Epithelial cell of esophagus (primary cell): ENCODE measurements at regions not wholly inside any gene's neighbourhood (a gene's known extent, or its start where the extent isn't known, plus 50 kb on each side); places are given as distances from the start of the nearest gene placed in this dataset.

Source experiments
- DNase-seq: peaks from one replicate; pipeline ENCODE4 v3.0.0; 2010; ENCODE audit warnings: low read depth
- H3K4me3 ChIP-seq: 2 replicates; pipeline ENCODE4 v1.5.1; 2011; ENCODE audit warnings: mild to moderate bottlenecking, low read length, control low read depth
- CTCF ChIP-seq: IDR thresholded peaks from 2 replicates; pipeline ENCODE4 v1.5.1; 2011; ENCODE audit warnings: low read depth, mild to moderate bottlenecking, low read length, control low read depth, inconsistent platforms; ENCODE audit not compliant: insufficient read depth; ENCODE audit errors: missing control alignments

- peak; percentile 47 for DNase-seq
- no peak overlapping the region for H3K4me3 ChIP-seq
- TF ChIP-seq CTCF = no peak
Measured at GRCh38 chr3:44066806-44067205, 174.9 kb upstream of the TOPAZ1 start.

GRCh38 chr3:44067431-44067830 is 174.3 kb upstream of the TOPAZ1 start:
- no peak for TF ChIP-seq CTCF
- H3K4me3 ChIP-seq = no peak overlapping the region
- no peak for DNase-seq

- H3K4me3 ChIP-seq = no peak overlapping the region
- TF ChIP-seq CTCF = no peak
- DNase-seq = no peak
Measured at GRCh38 chr3:44068753-44069152, 172.9 kb upstream of the TOPAZ1 start.

- DNase-seq = peak; percentile 39
- TF ChIP-seq CTCF = no peak
- no peak overlapping the region for H3K4me3 ChIP-seq
Measured at GRCh38 chr3:44069276-44069675, 172.4 kb upstream of the TOPAZ1 start.

GRCh38 chr3:44070841-44071546 is 170.7 kb upstream of the TOPAZ1 start:
- no peak for TF ChIP-seq CTCF
- no peak overlapping the region for H3K4me3 ChIP-seq
- no peak for DNase-seq

GRCh38 chr3:44072601-44073540 is 168.8 kb upstream of the TOPAZ1 start:
- TF ChIP-seq CTCF = no peak
- no peak for DNase-seq
- no peak overlapping the region for H3K4me3 ChIP-seq
